ENCODE measurements at regions not wholly inside any gene's neighbourhood (a gene's known extent, or its start where the extent isn't known, plus 50 kb on each side); places are given as distances from the start of the nearest gene placed in this dataset.

GRCh38 chr4:117477925-117478324 lies 392.5 kb upstream of the TRAM1L1 start:
- TF ChIP-seq POLR2AphosphoS5 (IDR thresholded peaks at IDR 0.05; ENCODE audit: low read depth) (no peak), CTCF (IDR thresholded peaks at IDR 0.05; ENCODE audit: insufficient read depth, low read length) (no peak), GABPA (IDR thresholded peaks at IDR 0.05; ENCODE audit: low read depth) (no peak), SPI1 (IDR thresholded peaks at IDR 0.05; ENCODE audit: borderline replicate concordance, low read depth) (no peak), REST (IDR thresholded peaks at IDR 0.05; ENCODE audit: insufficient replicate concordance, low read depth) (no peak)

GRCh38 chr4:117478702-117479101 lies 393.3 kb upstream of the TRAM1L1 start:
- no peak for DNase-seq (ENCODE audit: low read depth in 1 of 2, low spot score in 1 of 2)
- Histone ChIP-seq H3K27me3 (ENCODE audit: insufficient read depth, poor library complexity, severe bottlenecking) (no peaks in the 10 kb centered on the region), H3K27ac (replicated peaks) (no peak overlapping the region), H3K4me3 (replicated peaks; ENCODE audit: insufficient read depth, low read length) (no peak overlapping the region)
- TF ChIP-seq GABPA (IDR thresholded peaks at IDR 0.05; ENCODE audit: low read depth) (no peak), POLR2AphosphoS5 (IDR thresholded peaks at IDR 0.05; ENCODE audit: low read depth) (no peak), CTCF (IDR thresholded peaks at IDR 0.05; ENCODE audit: insufficient read depth, low read length) (no peak), REST (IDR thresholded peaks at IDR 0.05; ENCODE audit: insufficient replicate concordance, low read depth) (no peak), SPI1 (IDR thresholded peaks at IDR 0.05; ENCODE audit: borderline replicate concordance, low read depth) (no peak)

More at GRCh38 chr4:117477925-117478324, 392.5 kb upstream of the TRAM1L1 start:
- no peak overlapping the region for H3K4me3 ChIP-seq (replicated peaks; ENCODE audit: insufficient read depth, low read length)
- no peak for DNase-seq (ENCODE audit: low read depth in 1 of 2, low spot score in 1 of 2)
- H3K27me3 ChIP-seq (ENCODE audit: insufficient read depth, poor library complexity, severe bottlenecking) = no peaks in the 10 kb centered on the region
- no peak overlapping the region for H3K27ac ChIP-seq (replicated peaks)

- H3K27ac ChIP-seq (replicated peaks) = no peak overlapping the region
- DNase-seq (ENCODE audit: low read depth in 1 of 2, low spot score in 1 of 2) = no peak
- TF ChIP-seq GABPA (IDR thresholded peaks at IDR 0.05; ENCODE audit: low read depth) (no peak), SPI1 (IDR thresholded peaks at IDR 0.05; ENCODE audit: borderline replicate concordance, low read depth) (no peak), REST (IDR thresholded peaks at IDR 0.05; ENCODE audit: insufficient replicate concordance, low read depth) (no peak), CTCF (IDR thresholded peaks at IDR 0.05; ENCODE audit: insufficient read depth, low read length) (no peak), POLR2AphosphoS5 (IDR thresholded peaks at IDR 0.05; ENCODE audit: low read depth) (no peak)
- H3K27me3 ChIP-seq (ENCODE audit: insufficient read depth, poor library complexity, severe bottlenecking) = no peaks in the 10 kb centered on the region
- H3K4me3 ChIP-seq (replicated peaks; ENCODE audit: insufficient read depth, low read length) = no peak overlapping the region
These were observed 394.3 kb upstream of the TRAM1L1 start for GRCh38 chr4:117479673-117480072.
